ENCODE measurements at regions not wholly inside any gene's neighbourhood (a gene's known extent, or its start where the extent isn't known, plus 50 kb on each side); places are given as distances from the start of the nearest gene placed in this dataset.

DNA sequence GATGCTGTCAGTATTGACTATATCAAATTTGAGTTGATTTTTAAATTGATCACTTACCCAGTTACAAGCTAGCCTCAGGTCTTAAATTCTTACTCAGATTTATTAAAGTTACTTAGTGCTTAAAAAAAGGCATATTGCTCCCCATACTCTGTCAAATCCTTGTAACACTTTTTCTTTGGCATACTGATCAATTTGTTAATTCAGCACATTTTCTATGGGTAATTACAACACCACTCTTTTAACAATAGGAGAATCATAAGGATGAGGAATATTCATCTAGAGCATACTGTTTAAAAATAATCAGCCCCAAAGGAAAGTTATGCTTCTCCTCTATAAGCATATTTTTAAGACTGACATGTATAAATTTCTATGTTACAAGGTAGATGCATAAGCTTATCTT, 482.5 kb downstream of the PABPC4L start:
- DNase-seq: no peak

GRCh38 chr4:133714211-133714610, 487.4 kb downstream of the PABPC4L start:
- DNase-seq: no peak

DNA sequence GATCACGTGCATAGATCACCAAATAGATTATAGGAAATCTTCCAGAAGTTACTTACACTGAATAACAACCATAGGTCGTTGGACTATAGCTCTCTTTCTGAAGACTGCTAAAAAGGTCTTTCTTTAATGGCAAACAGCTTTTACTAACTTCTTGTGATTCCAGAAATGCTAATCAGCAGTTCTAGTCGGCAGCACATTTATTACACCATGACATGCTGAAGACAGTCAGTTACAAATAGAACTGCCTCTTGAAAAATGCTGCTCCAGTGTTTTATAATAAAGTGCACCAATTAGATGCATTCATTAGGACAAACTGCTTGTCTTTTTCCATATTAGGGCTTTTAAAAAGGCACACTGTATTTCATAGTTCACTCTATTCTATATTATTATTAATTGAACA, 488.2 kb downstream of the PABPC4L start:
- no peak for DNase-seq

DNA sequence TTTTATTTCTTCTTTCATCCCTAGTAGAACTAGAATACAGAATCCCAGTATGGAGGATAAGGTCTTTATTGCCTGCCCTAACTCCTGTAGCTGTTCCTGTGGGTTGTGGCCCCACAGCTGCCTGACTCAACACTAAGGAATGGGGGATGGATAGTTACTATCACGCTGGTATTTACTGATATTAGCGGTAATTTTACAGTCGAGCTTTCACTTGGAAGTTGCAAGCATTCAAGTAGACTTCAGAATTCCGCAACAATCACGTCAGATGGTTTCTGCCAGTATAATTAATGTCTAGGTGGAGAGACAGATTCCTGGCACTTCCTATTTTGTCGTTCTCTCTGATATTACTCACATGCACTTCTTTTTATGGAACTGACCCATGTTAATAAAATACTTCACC, 489.8 kb downstream of the PABPC4L start:
- no peak for DNase-seq

GRCh38 chr4:133694416-133694815, 507.2 kb downstream of the PABPC4L start:
- DNase-seq: no peak

GRCh38 chr4:133683967-133684366, 517.6 kb downstream of the PABPC4L start:
- DNase-seq: no peak

DNA sequence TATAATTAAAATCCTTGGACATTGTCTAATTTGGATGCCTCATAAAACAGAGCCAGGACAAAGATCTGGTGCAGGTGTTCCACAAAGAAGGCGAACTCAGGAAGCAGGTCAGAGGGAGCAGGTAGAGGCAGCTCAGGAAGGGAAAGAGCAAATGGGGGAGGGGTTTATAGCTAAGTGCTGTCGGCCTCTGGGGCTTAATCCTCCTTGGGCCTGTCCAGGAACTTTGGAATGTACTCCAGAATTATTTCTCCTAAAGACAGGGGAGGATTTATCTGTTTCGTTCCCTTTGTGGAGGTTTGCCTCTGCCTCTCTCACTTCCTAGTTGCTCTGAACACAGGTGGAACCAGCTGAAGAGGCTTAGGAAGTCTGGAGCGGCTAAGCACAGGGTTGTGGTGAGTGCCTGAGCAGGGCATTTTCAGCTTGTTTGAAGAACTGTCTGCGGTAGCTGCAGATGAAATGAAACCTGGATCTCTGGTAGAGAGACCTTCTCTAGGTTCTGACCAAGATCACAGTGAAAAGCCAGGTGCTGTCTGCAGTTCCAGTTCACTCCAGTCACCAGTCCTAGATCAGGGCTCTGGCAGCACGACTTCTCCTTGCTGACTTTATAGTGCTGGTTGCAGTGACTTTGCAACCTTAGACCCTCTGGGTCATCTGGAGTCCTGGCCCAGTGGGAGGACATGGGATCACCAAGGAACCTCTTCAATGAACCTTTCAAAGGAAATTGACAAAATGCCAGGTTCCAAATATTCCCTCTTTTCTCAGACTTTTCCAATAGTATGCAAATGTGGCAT, 519.2 kb downstream of the PCDH10 start:
- DNase-seq: no peak

GRCh38 chr4:133647206-133647605, 498.1 kb downstream of the PCDH10 start:
- no peak for DNase-seq

DNA sequence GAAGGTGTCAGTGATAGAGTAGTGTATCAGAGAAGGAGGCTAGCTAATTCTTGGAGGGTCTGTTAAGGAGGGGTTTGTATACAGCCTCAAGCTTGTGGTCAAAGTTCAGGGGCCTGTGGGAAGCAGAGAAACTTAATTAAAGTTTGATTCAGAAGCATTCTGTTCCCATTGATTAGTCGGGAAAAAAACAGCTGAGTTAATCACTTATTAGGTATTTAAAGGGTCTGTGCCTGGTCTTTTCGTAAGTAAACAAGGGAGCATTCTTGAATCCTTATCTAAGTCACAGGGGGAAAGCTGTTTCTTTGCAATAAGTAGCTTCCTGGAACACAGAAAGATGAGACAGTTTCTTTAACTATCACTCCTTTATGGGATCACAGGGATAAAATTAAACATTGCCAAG, 492.1 kb downstream of the PCDH10 start:
- no peak for DNase-seq

DNA sequence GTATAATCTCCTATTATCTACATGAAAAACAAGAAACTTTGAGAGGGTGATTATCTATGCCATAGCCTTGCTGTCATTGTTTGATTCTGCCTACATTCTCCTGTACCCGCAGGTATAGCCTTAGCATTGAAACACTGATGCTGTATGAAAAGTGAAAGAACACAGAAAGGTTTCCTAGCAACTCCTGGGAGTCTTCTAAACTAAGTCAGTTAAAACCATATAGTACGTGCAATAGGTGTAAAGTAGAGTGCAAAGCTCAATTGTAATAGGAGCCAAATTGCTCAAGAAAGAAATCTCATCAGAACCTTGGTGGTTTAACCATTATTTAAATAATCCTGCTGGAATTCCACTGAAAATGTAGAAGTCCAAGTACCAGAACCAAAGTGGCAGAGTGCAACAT, 489.7 kb downstream of the PCDH10 start:
- DNase-seq: no peak

DNA sequence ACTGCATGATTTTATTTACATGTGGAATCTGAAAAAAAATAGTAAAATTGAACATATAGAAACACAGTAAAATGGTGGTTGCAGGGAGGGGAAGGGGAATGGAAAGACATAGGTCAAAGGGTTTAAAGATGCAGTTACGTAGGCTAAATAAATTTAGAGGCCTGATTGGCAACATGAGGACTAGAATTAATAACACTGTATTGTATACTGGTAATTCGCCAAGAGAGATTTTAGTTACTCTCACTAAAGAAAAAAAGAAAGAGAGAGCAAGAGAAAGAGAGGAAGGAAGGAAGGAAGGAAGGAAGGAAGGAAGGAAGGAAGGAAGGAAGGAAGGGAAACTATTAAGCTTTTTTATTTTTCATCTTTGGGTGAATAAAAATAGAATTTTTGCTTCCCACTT, 488.1 kb downstream of the PCDH10 start:
- DNase-seq: no peak

GRCh38 chr4:133624744-133625143, 475.6 kb downstream of the PCDH10 start:
- DNase-seq: no peak

DNA sequence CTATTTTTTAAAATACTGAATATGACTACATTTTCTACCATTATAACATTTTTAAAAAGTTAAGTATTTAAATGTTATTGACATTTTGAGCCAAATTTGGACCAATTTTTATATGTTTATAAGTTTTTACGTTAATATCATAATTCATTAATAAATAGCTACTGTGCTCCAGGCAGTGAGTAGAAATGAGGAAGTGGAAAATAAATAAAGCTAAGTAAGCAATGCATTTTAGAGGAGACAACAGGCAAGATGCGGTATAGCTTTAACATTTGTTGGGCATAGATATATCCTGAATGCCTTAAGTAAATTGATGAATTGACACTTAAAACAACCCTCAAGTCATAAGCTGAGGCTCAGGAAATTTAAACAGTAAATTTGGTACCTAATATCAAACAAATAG, 474.8 kb downstream of the PCDH10 start:
- DNase-seq: no peak

DNA sequence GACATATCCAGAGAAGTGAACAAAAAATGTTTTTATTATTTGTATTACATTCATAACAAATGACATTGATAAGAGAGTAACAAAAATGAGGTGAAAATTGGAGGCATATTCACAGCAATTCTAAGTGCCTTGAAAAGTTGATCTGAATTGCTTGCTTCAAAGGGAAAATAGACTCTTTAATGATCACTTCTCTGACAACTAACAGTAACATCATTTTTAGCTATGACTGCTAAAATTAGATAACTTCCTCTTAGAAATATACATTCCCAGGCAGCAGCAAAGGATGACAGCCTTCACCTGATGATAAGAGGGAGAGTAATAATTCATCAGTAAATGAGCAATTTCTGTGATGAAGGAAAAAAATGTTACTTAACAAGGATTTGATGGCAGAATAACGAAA, 472.5 kb downstream of the PCDH10 start:
- no peak for DNase-seq

GRCh38 chr4:133620555-133620954, 471.5 kb downstream of the PCDH10 start:
- DNase-seq: no peak

GRCh38 chr4:133618963-133619362, 469.9 kb downstream of the PCDH10 start:
- DNase-seq: no peak

DNA sequence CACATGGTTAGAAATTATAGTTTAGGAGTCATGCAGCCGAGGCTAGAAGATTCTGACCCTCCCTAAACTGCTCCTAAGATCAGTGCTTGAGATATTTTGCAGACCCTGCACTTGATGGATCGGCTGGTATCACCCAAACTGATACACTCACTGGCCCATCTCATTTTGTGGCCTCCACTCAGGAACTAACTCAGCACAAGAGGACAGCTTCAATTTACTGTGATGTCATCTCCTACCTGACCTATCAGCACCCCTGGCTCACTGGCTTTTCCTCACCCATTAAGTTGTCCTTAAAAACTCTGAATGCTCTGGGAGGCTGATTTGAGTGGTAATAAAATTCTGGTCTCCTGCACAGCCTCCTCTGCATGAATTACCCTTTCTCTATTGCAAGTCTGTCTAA, 450.9 kb downstream of the PCDH10 start:
- no peak for DNase-seq

- no peak for DNase-seq
These were observed 449.7 kb downstream of the PCDH10 start for GRCh38 chr4:133598779-133599178.

DNA sequence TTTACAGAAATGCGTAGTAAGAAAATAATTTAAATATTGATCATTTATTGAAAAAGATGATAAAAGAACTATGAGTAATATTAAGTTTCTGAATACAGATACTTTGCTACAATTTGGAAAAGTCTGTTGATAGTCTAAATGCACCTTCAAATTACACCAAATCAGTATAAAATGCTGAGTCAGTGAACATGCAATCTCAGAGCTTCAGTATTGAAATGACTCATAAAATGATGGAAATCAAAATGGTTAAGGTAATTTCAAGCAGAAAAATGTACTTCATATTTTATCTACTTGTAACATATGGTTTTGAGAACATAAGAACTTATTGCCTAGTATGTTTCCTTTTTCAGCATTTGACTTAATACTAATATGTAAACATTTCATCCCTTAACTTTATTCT, 448.2 kb downstream of the PCDH10 start:
- DNase-seq: no peak

GRCh38 chr4:133596459-133596858, 447.4 kb downstream of the PCDH10 start:
- DNase-seq: no peak

DNA sequence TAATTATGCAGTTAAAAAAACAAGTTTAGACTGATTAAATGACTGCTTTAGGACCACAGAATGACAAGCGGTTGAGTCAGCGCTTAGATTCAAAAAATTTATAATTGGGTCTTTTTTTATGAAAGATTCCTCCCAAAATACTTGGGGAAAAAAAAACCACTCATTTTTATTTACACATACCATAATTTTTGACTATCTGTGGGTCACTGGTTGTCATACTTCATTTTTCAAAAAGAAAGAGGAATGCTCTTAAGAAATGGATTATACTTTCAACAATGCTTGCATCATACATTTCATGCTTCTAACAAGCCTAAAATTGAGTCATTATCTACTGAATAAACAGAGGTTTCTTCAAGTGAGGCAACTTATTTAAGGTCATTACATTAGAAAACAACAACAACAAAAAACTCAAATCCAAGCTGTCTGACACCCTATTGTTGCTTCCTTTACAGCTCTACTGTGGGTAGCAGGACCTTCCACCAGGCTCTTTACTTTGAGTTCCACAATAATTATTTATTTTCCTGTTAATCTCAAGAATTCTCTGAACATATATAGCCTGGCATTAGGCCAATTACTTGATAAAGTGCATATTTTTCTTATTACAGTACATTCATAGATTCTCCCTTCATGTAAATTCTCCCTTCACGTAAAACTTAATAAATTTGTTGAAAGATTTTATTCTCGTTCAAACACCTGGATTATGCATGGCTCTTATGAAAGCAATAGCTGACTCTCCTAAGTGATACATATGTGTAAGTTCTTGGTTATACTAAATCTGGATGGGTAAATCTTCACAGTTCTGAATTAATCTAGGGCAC, 445.5 kb downstream of the PCDH10 start:
- DNase-seq: no peak

GRCh38 chr4:133593764-133594163, 444.7 kb downstream of the PCDH10 start:
- no peak for DNase-seq

DNA sequence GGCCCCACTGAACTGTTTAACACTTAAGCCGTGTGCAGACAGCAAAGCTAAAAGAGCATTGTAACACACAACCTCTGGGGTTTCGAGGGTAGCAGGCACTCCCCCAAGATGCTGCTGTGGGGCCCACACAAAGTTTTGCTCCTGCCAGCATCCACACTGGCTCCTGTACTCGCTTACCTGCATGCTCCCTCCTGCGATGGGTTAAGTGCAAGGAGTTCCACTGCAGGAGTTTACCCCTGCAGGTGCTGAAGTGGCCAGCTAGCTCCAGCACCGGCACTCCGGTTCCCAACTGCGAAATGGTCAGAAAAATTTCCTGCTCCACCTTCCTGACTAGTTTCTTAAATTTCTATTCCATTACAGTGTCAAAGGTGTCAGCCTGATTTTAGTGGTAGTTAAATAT, 443.5 kb downstream of the PCDH10 start:
- DNase-seq: no peak

DNA sequence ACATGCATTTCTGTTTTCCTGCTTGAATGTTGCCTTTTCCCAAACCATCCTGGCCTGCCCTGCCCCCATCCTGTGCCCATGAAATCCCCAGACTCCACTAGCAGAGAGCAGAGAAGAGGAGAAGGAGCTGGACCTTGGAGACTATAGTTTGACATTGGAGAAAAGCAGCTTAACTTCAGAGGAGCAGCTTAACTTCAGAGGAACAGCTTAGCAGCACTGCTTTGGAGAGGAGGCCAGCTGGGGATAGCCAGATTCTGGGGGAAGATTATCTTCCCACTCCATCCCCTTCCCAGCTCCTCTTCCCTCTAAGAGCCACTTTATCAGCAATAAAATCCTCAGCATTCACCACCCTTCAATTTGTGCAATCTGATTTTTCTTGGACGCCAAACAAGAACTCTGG, 443.0 kb downstream of the PCDH10 start:
- no peak for DNase-seq

- DNase-seq: no peak
These were observed 439.2 kb downstream of the PCDH10 start for GRCh38 chr4:133588306-133588705.
